HG02852 (cell line): ENCODE measurements at regions not wholly inside any gene's neighbourhood (a gene's known extent, or its start where the extent isn't known, plus 50 kb on each side); places are given as distances from the start of the nearest gene placed in this dataset.

ENCODE experiments used
- ATAC-seq: cut with Tn5 transposase; IDR thresholded peaks from one replicate; pipeline ENCODE4 v1.9.1; 2021; ENCODE audit warnings: mild to moderate bottlenecking, moderate library complexity; ENCODE audit not compliant: unreplicated experiment

GRCh38 chr10:43885842-43886241 is 237.2 kb upstream of the ZNF32 start:
- ATAC-seq, result no peak

- no peak for ATAC-seq
Observed at GRCh38 chr10:43885252-43885651, 236.6 kb upstream of the ZNF32 start.

- ATAC-seq, result no peak
Observed at GRCh38 chr10:43884501-43885105, 235.9 kb upstream of the ZNF32 start.

GRCh38 chr10:43882711-43883110 is 234.0 kb upstream of the ZNF32 start:
- no peak for ATAC-seq

GRCh38 chr10:43881657-43882056 is 233.0 kb upstream of the ZNF32 start:
- no peak for ATAC-seq

- ATAC-seq, result no peak
Observed at GRCh38 chr10:43880160-43880559, 231.5 kb upstream of the ZNF32 start.

- no peak for ATAC-seq
Observed at GRCh38 chr10:43879742-43880141, 231.1 kb upstream of the ZNF32 start.

- no peak for ATAC-seq
Observed at GRCh38 chr10:43879162-43879561, 230.5 kb upstream of the ZNF32 start.

GRCh38 chr10:43878386-43878785 is 229.7 kb upstream of the ZNF32 start:
- no peak for ATAC-seq

- no peak for ATAC-seq
Observed at GRCh38 chr10:43876976-43877375, 228.3 kb upstream of the ZNF32 start.

GRCh38 chr10:43874984-43875383 is 226.3 kb upstream of the ZNF32 start:
- ATAC-seq, result no peak

GRCh38 chr10:43873717-43874116 is 225.0 kb upstream of the ZNF32 start:
- no peak for ATAC-seq

- no peak for ATAC-seq
Observed at GRCh38 chr10:43872644-43873043, 224.0 kb upstream of the ZNF32 start.

- ATAC-seq, result no peak
Observed at GRCh38 chr10:43871545-43871944, 222.9 kb upstream of the ZNF32 start.

- ATAC-seq, result no peak
Observed at GRCh38 chr10:43870968-43871439, 222.3 kb upstream of the ZNF32 start.

GRCh38 chr10:43869669-43870322 is 221.1 kb upstream of the ZNF32 start:
- no peak for ATAC-seq

- ATAC-seq, result no peak
Observed at GRCh38 chr10:43868952-43869351, 220.3 kb upstream of the ZNF32 start.

GRCh38 chr10:43867667-43868565 is 219.2 kb upstream of the ZNF32 start:
- ATAC-seq, result no peak

- ATAC-seq, result no peak
Observed at GRCh38 chr10:43867113-43867512, 218.4 kb upstream of the ZNF32 start.

- no peak for ATAC-seq
Observed at GRCh38 chr10:43866712-43867111, 218.0 kb upstream of the ZNF32 start.

GRCh38 chr10:43865265-43866135 is 216.8 kb upstream of the ZNF32 start:
- ATAC-seq, result no peak
